ENCODE measurements at regions not wholly inside any gene's neighbourhood (a gene's known extent, or its start where the extent isn't known, plus 50 kb on each side); places are given as distances from the start of the nearest gene placed in this dataset.

- WGBS: 80% methylated on average over 1 of the region's 1 CpG
- no peak for DNase-seq (ENCODE audit: extremely low spot score)
- Histone ChIP-seq H3K4me1 (ENCODE audit: insufficient read depth) (no peaks in the 10 kb centered on the region), H3K36me3 (ENCODE audit: insufficient read depth) (no peaks in the 10 kb centered on the region), H3K27ac (ENCODE audit: low read depth) (no peak overlapping the region), H3K4me3 (ENCODE audit: low read depth, low read length) (no peak overlapping the region)
These were observed 361.5 kb upstream of the KCNH8 start for GRCh38 chr3:18786650-18787323.

- Histone ChIP-seq H3K4me3 (ENCODE audit: low read depth, low read length) (no peak overlapping the region), H3K36me3 (ENCODE audit: insufficient read depth) (no peaks in the 10 kb centered on the region), H3K27ac (ENCODE audit: low read depth) (no peak overlapping the region), H3K4me1 (ENCODE audit: insufficient read depth) (no peaks in the 10 kb centered on the region)
- DNase-seq (ENCODE audit: extremely low spot score): no peak
- WGBS: 81% methylated on average over 2 of the region's 2 CpGs
These were observed 357.1 kb upstream of the SATB1 start for GRCh38 chr3:18782191-18782590.

- Histone ChIP-seq H3K4me1 (ENCODE audit: insufficient read depth) (no peaks in the 10 kb centered on the region), H3K27ac (ENCODE audit: low read depth) (no peak overlapping the region), H3K36me3 (ENCODE audit: insufficient read depth) (no peaks in the 10 kb centered on the region), H3K4me3 (ENCODE audit: low read depth, low read length) (no peak overlapping the region)
- no peak for DNase-seq (ENCODE audit: extremely low spot score)
- 80% methylated on average over 3 of the region's 3 CpGs for WGBS
These were observed 355.8 kb upstream of the SATB1 start for GRCh38 chr3:18780959-18781358.

- DNase-seq (ENCODE audit: extremely low spot score): no peak
- Histone ChIP-seq H3K4me3 (ENCODE audit: low read depth, low read length) (no peak overlapping the region), H3K36me3 (ENCODE audit: insufficient read depth) (no peaks in the 10 kb centered on the region), H3K4me1 (ENCODE audit: insufficient read depth) (no peaks in the 10 kb centered on the region), H3K27ac (ENCODE audit: low read depth) (no peak overlapping the region)
- WGBS: 91% methylated on average over 2 of the region's 2 CpGs
These were observed 354.6 kb upstream of the SATB1 start for GRCh38 chr3:18779704-18780103.

- no peak overlapping the region for H3K27ac ChIP-seq (ENCODE audit: low read depth)
- no peaks in the 10 kb centered on the region for H3K4me1 ChIP-seq (ENCODE audit: insufficient read depth)
- H3K4me3 ChIP-seq (ENCODE audit: low read depth, low read length): no peak overlapping the region
- 47% methylated on average over 2 of the region's 2 CpGs for WGBS
- no peaks in the 10 kb centered on the region for H3K36me3 ChIP-seq (ENCODE audit: insufficient read depth)
- no peak for DNase-seq (ENCODE audit: extremely low spot score)
These were observed 353.5 kb upstream of the SATB1 start for GRCh38 chr3:18778598-18778997.

- no peaks in the 10 kb centered on the region for H3K36me3 ChIP-seq (ENCODE audit: insufficient read depth)
- H3K27ac ChIP-seq (ENCODE audit: low read depth): no peak overlapping the region
- no peak for DNase-seq (ENCODE audit: extremely low spot score)
- H3K4me3 ChIP-seq (ENCODE audit: low read depth, low read length): no peak overlapping the region
- H3K4me1 ChIP-seq (ENCODE audit: insufficient read depth): no peaks in the 10 kb centered on the region
These were observed 353.0 kb upstream of the SATB1 start for GRCh38 chr3:18778094-18778493.

- no peaks in the 10 kb centered on the region for H3K4me1 ChIP-seq (ENCODE audit: insufficient read depth)
- no peak overlapping the region for H3K27ac ChIP-seq (ENCODE audit: low read depth)
- no peak overlapping the region for H3K4me3 ChIP-seq (ENCODE audit: low read depth, low read length)
- WGBS: 92% methylated on average over 2 of the region's 2 CpGs
- no peaks in the 10 kb centered on the region for H3K36me3 ChIP-seq (ENCODE audit: insufficient read depth)
- DNase-seq (ENCODE audit: extremely low spot score): no peak
These were observed 350.4 kb upstream of the SATB1 start for GRCh38 chr3:18775501-18775900.

- 64% methylated on average over 2 of the region's 2 CpGs for WGBS
- Histone ChIP-seq H3K27ac (ENCODE audit: low read depth) (no peak overlapping the region), H3K36me3 (ENCODE audit: insufficient read depth) (no peaks in the 10 kb centered on the region), H3K4me3 (ENCODE audit: low read depth, low read length) (no peak overlapping the region), H3K4me1 (ENCODE audit: insufficient read depth) (no peaks in the 10 kb centered on the region)
- no peak for DNase-seq (ENCODE audit: extremely low spot score)
These were observed 349.4 kb upstream of the SATB1 start for GRCh38 chr3:18774319-18775088.

- Histone ChIP-seq H3K4me1 (ENCODE audit: insufficient read depth) (no peaks in the 10 kb centered on the region), H3K36me3 (ENCODE audit: insufficient read depth) (no peaks in the 10 kb centered on the region), H3K4me3 (ENCODE audit: low read depth, low read length) (no peak overlapping the region), H3K27ac (ENCODE audit: low read depth) (no peak overlapping the region)
- DNase-seq (ENCODE audit: extremely low spot score): no peak
These were observed 347.7 kb upstream of the SATB1 start for GRCh38 chr3:18772699-18773305.

GRCh38 chr3:18771931-18772330, 346.8 kb upstream of the SATB1 start:
- H3K4me3 ChIP-seq (ENCODE audit: low read depth, low read length): no peak overlapping the region
- no peak for DNase-seq (ENCODE audit: extremely low spot score)
- no peak overlapping the region for H3K27ac ChIP-seq (ENCODE audit: low read depth)
- 86% methylated on average over 1 of the region's 1 CpG for WGBS
- no peaks in the 10 kb centered on the region for H3K4me1 ChIP-seq (ENCODE audit: insufficient read depth)
- H3K36me3 ChIP-seq (ENCODE audit: insufficient read depth): no peaks in the 10 kb centered on the region

- no peaks in the 10 kb centered on the region for H3K36me3 ChIP-seq (ENCODE audit: insufficient read depth)
- no peaks in the 10 kb centered on the region for H3K4me1 ChIP-seq (ENCODE audit: insufficient read depth)
- 96% methylated on average over 2 of the region's 2 CpGs for WGBS
- no peak overlapping the region for H3K27ac ChIP-seq (ENCODE audit: low read depth)
- no peak overlapping the region for H3K4me3 ChIP-seq (ENCODE audit: low read depth, low read length)
- no peak for DNase-seq (ENCODE audit: extremely low spot score)
These were observed 345.7 kb upstream of the SATB1 start for GRCh38 chr3:18770800-18771199.

GRCh38 chr3:18767756-18768303, 342.7 kb upstream of the SATB1 start:
- H3K27ac ChIP-seq (ENCODE audit: low read depth): no peak overlapping the region
- H3K4me1 ChIP-seq (ENCODE audit: insufficient read depth): no peaks in the 10 kb centered on the region
- DNase-seq (ENCODE audit: extremely low spot score): no peak
- H3K4me3 ChIP-seq (ENCODE audit: low read depth, low read length): no peak overlapping the region
- no peaks in the 10 kb centered on the region for H3K36me3 ChIP-seq (ENCODE audit: insufficient read depth)
- WGBS: 86% methylated on average over 6 of the region's 6 CpGs

GRCh38 chr3:18766974-18767373, 341.8 kb upstream of the SATB1 start:
- Histone ChIP-seq H3K4me1 (ENCODE audit: insufficient read depth) (no peaks in the 10 kb centered on the region), H3K27ac (ENCODE audit: low read depth) (no peak overlapping the region), H3K36me3 (ENCODE audit: insufficient read depth) (no peaks in the 10 kb centered on the region), H3K4me3 (ENCODE audit: low read depth, low read length) (no peak overlapping the region)
- DNase-seq (ENCODE audit: extremely low spot score): no peak
- WGBS: 58% methylated on average over 2 of the region's 2 CpGs

- H3K36me3 ChIP-seq (ENCODE audit: insufficient read depth): no peaks in the 10 kb centered on the region
- no peak overlapping the region for H3K27ac ChIP-seq (ENCODE audit: low read depth)
- no peak for DNase-seq (ENCODE audit: extremely low spot score)
- no peaks in the 10 kb centered on the region for H3K4me1 ChIP-seq (ENCODE audit: insufficient read depth)
- no peak overlapping the region for H3K4me3 ChIP-seq (ENCODE audit: low read depth, low read length)
- WGBS: 94% methylated on average over 1 of the region's 1 CpG
These were observed 340.5 kb upstream of the SATB1 start for GRCh38 chr3:18765662-18766061.

Measured in urinary bladder (tissue), 3 donors.